NCI-H510A treated with DMSO at 0.1 percent for 48 hours (cell line): ENCODE measurements at regions not wholly inside any gene's neighbourhood (a gene's known extent, or its start where the extent isn't known, plus 50 kb on each side); places are given as distances from the start of the nearest gene placed in this dataset.
A peak's percentile ranks its signal among the peaks of the same experiment; 100 is the strongest.
"Not testable (repeated sequence)": the region's sequence is repeated elsewhere in the genome, so short reads cannot be mapped to it uniquely, and the experiment has no call there.

Experiments
- DNase-seq: peaks from one replicate; lab custom pipeline; 2025; lab: John Stamatoyannopoulos, UW

DNA sequence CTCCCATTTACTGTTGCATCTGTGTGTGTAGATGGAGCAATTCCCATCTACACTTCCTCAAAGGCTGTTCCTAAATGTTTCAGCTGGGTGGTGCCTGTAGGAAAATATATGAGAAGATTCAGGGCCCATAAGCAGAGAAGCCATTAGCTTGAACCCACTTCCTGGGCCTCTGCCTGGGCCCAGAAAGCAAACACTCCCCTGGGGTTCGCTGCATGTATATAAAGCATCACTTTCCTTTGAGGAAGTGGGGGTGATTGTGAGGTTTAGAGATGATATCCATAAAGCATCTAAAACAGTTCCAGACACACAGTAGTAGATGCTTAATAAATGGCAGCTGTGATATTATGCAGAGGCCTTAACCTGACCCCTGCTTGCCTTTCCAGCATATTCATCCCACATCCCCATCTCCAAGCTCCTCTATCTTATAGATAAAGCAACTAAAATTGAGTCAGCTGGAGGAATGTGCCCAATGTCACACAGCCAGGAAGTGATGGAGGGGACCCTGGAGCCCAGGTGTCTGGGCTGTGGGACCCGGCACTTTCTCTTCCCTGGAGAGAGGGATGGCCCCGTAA, 280.0 kb upstream of the CRY1 start:
- DNase-seq: no peak

DNA sequence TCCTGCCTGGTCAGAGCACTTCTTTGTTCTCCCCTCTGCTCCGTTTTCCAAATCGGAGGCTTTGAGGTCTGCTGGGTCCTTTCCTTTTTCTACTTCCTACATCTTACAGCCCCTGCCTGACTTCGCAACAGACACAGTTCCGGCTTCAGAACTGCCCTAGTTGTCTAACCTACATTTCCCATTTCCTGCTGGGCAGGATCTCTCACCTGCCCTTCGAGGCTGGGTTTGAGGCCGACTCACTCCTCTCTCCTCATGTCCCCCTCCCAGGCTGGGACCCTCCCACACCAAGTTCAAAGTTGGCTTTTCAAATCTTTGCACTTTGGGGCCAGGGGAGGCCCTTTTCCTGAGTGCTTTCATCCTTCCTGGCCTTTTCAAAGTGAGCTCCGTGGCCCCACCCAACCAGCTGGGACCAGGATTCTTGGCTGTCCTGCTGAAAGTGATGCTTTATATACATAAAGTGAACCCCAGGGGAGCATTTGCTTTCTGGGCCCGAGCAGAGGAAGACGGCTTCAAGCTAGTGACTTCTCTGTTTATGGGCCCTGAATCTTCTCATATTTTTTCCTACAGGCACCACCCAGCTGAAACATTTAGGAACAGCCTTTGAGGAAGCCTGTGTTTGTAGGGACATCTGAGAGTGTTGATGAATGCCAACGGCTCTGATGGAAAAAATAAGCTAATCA, 281.0 kb upstream of the CRY1 start:
- no peak for DNase-seq

DNA sequence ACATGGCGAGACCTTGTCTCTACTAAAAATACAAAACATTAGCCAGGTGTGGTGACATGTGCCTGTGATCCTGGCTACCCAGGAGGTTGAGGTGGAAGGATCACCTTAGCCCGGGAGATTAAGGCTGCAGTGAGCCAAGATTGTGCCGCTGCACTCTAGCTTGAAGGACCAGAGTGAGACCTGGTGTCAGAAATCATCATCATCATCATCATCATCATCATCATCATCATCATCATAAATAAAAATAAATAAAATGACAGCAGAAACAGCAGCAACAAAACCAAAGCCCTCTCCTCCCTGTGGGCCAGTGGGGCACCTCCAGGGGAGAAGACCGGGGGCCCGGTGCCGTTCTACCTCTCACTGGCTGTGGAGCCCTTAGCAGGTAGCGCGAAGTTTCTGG, 281.9 kb upstream of the CRY1 start:
- DNase-seq: no peak

DNA sequence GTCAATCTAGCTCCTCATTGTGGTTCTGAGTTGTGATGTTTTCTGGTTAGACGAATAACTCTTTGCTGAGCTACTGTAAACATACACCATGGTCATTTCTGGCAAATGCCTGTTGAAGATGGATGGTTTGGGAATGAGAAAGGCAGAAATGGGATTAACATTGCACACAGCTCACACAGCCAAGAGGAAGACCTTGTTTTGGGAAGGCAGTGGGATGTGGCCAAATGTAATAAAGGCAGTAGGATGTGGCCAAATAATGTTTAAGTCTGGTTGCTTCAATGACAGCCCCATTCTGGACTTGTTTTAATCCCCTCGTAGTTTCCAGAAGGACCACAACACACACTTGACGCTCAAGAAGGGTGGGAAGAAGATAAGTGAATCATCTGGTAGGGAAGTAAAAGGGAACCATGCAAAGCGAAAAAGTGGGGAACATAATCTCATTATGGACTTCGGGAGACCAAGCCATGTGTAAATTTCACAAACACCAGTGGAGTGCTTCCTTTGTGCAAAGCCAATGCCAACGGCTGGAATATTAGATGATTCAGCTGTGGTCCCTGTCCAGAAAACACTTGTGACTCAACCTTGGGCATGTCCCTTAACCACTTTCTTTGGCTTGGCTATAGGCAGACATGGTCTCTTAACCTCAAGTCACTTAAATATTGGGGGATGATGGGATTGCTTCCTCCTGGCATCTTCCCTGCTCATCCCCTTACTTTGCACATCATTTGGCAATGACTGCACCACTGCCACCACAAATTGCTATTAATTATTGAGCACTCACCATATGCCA, 284.4 kb upstream of the CRY1 start:
- DNase-seq: no peak

DNA sequence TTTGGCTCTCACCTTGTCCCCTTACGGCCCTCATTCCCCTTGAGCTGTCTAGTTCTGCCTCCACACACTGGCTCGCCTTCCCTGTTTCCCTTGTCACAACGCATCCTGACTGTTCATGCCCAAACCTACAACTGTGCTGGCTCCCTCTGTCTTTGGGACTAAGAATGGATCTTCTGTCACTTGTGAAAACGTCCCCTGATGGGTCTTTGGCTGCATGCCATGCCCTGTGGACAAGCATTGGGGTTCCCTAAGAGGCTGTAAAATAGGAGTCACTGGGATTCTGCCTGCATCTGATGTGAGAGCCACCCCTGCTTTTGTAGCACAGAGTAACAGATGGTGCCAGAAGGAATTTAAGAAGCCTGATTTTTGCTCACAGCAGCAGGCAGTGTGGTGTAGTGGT, 285.3 kb upstream of the CRY1 start:
- no peak for DNase-seq

DNA sequence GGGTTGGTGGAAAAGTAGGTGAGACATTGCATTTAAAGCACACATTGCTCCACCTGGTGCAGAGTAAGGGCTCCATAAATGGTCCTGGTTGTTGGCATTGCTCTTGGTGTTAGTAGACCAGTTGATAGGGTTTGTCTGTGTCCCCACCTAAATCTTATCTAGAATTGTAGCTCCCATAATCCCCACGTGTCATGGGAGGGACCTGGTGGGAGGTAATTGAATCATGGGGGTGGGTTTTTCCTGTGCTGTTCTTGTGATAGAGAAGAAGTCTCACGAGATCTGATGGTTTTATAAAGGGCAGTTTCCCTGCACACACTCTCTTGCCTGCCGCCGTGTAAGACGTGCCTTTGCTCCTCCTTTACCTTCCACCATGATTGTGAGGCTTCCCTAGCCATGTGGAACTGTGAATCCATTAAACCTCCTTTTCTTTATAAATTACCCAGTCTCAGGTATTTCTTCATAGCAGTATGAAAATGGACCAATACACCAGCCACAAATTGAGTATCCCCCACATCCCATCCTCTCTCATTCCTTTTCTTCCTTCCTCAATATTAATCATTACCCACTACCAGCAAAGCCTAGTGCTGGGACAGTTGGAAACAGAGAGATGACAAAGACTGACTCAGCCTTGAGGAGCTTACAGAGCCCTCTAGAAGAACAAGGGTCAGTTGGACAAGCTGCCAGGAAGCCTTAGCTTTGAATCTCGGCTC, 285.9 kb upstream of the CRY1 start:
- not testable (repeated sequence) for DNase-seq

DNA sequence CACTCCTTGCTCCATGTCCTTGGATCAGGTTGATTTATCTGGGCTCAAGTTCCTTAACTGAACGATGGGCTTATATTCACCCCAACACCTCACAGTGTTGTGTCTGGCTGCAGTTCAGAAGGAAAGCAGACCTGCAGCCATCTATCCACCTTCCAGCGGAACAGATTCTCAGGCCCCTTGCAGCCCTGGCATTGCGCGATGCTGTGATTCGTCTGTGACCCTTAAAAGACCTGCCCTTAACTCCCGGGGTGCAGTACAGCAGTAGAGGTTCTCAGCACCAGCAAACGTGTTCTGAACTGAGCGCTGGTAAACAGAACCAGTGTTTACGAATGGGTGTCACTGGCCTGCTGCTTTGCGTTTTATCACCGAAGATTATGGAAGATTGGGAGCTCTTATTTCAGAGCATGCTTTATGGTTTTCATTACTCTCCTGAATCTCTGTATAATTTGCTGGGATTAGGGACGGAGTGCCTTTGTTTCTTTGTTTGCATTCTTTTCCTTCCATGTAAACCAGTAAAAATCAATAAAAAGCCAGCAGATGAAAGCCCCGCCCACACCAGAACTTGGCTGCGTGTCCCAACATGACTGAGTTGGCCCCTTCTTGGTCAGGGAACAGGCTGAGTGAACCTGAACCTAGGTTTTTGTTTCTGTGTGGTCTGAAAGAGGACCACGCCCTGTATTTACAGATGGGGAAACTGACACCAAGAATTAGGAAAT, 286.7 kb upstream of the CRY1 start:
- peak; percentile 32 for DNase-seq

DNA sequence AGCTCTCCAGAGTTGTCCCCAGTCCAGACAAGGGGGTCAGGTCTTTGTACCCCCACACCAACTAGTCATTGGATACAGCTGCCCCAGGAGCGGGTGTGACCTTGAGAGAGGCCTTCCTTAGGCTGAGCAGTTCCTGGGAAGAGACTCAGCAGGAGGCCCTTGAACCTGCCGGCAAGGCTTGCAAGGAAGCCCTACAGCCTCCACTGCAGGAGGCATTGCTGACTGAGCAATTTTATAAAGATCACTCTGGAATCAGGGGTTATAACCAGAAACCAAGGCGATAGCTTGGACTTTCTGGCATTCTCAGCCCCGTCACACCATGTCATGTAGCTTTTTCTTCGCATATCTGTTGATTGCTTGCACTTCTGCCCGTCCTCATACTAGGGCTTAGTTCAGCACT, 291.3 kb upstream of the CRY1 start:
- DNase-seq: no peak

DNA sequence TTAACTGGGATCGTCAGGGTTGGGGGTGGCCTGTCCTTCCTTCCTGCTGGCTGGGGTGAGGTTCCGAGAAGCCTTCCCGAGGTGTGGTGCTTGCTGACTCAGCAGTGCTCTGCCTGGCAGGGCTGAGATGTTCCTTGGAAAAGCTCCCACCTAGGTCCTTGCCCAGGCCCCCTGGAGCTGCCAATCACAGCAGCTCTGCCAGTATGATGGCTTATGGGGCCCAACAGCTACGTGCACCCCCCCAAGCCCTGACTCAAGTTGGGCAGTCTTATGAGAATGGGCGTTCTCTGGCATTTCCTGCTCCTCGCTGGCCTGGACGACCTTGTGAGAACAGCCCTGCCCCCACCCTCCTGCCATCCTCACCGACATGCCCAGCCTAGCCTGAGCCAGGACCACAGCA, 292.2 kb upstream of the CRY1 start:
- no peak for DNase-seq

DNA sequence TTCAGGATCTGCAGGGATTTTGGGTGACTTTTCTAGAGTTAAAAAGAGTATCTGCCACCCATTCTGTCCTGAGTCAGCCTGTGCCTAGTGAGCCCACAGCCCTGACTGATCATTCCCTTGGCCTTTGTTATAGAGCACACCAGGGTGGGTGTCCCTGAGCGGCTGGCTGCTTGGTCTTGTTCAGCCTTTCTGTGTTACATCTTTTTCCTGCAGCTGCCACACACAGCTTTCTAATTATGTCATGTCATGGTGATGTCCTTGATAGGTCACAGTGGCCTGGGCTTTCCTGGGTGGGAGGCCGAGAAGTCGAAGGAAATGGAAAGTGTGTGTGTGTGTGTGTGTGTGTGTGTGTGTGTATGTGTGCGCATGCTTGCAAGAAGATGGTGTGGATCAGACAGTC, 293.2 kb upstream of the CRY1 start:
- no peak for DNase-seq

DNA sequence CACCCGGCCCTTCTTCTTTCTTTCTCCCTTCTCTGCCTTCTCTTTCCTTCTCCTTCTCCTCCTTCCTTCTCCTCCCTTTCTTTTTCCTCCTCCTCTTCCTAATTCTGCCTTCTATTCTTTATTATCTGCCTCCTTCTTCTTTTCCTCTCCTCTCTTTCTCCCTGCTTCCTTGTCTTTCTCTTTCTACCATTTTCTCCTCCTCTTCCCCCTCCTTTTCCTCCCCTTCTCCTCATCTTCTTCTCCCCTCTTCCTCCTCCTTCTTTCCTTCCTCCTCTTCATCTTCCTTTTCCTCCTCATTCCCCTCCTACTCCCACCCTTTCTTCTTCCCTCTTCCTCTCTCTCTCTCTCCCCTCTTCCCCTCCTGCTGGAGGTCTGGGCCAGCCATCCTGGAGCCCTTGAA, 294.9 kb upstream of the CRY1 start:
- no peak for DNase-seq

DNA sequence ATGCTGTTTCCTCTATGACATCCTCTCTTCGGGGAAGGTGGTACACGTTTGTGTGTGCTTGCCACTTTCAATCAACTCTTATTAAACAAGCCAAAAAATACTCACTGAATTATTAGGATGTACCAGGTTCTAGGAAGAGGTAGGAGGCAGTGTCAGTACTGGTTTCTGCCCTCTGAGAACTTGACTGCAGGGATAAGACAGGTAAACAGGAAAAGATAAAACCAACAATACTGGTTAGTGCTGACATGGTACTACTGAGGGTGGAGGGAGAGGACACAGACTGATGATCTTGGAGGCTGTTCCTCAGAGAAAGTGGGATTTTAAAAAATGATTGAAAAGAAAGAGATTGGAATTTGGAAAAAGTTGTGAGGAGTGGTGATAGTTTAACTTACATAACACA, 295.2 kb upstream of the PWP1 start:
- DNase-seq: no peak

DNA sequence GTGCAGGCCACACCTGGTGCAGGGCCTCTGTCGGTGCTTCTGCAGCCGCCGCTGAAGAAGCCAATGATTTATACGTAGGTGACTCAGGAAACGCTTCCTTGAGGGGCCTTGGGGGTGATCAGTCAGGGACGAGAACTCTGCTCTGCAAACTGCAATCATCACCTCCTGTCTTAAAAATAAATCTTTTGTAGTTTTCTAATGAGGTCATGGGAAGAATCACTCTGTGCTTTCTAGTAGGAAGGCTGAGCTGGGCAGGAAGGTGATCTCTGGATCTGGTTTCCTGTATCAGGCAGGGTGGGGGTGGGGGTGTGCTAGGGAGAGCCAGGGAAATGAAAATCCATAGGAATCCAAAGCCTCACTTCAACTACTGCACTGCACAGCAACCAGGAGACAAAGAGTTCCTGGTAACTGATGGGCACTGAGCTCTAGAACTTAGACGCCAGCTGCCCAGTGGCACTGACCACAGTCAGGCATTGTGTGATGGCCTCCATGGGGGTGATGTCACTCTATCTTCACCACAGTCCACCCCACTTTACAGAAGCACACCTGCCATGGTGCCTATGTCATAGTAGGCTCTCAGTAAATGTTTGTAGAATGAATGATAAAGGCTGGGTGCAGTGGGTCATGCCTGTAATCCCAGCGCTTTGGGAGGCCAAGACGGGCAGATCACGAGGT, 292.4 kb upstream of the PWP1 start:
- no peak for DNase-seq

DNA sequence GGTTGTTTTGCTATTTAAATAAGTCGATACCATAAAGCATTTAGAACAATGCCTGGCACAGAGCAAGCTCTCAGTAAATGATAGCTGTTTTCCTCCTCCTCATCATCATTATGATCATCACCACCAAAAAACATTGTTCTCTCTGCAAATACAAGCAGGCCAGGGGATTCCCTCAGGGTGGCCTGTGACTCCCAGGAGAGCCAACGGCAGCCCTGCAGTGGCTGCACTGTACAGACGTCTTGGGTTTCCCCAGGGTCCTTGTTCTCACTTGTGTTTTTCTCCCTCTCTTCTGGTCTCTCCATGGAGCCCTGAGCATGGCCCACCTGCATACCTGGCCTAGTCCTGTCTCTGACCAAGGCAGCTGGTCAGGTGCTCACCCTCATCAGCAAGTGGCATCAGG, 290.9 kb upstream of the PWP1 start:
- no peak for DNase-seq

DNA sequence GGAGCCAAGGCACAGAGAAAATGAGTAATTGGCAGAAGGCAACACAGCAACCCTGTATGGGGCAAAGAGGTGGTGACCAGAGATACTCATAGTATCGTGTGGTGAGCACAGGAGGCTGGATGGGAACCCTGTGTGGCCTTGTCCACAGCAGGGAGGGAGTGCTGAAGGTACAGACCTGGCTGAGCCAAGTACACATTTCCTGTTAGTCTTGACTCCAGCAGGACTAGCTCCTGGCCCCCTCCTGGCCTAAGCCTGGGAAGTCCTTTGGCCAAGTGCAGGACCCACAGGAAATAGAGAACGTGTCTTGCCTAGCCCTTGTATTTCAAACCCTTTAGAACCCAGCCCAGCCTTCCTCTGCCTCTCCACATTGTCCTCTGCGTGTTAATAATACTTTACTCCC, 289.8 kb upstream of the PWP1 start:
- peak; percentile 4 for DNase-seq

DNA sequence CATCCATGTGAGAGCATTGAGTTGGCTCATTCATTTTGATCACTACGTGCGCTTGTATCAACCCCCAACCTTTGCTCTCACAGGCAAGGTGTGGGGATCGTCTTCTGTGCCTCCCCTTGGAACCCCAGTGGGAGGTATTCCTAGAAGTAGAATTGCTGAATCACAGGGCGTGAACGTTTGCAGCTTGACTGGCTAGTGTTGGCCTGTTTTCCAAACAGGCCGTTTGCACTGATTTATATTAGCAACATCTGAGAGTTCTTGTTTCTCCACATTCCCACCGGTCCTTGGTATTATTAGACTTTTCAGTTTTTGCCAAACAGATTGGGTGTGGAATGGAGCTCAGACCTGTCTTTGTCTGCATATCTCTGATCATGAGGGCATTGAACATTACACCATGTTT, 288.6 kb upstream of the PWP1 start:
- DNase-seq: no peak

DNA sequence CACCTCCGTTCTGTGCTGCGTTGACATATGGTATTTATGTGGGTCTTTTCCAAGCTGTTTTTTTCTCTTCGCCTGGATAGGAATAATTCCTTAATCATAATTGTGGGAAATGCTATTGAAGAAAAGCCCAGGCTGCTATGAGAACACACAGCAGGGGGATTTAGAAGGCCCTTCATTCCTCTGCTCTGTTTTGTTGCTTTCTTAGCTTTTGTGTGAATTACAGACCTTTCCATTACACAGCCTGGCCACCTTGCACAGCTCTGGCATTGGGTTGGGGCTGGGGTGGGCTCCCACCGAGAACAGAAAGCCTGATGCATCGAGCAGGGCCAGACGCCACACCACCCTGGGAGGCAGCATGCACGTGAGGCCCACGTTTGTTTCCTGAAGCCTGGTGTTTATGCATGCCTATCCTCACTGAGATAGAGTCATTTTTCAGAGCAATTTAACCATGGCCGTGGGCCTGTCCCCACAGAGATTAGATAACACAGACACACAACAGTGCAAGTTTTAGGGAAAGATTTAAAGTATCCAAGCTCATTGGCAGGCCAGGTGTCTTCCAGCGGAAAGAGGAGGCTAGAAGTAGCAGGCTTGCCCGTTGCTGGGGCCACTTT, 287.6 kb upstream of the PWP1 start:
- DNase-seq: no peak

DNA sequence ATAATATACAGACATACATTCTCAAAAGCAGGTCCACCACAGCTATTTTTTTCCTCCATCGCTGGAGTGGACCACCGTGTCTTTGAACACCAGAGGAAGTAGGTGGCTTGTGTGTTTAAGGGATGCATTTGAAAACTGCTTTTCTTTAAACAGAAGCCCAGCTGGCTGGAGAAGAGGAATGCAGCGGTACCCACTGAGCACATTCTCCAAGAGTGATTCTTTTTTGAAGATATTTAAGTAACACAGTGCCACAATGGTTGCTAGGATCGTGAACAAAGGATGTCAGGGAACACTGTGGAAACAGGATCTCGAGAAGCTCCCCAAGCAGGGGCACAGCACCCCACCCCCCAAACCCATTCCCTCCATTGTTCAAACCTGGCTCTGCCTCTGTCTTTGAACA, 286.6 kb upstream of the PWP1 start:
- DNase-seq: no peak

DNA sequence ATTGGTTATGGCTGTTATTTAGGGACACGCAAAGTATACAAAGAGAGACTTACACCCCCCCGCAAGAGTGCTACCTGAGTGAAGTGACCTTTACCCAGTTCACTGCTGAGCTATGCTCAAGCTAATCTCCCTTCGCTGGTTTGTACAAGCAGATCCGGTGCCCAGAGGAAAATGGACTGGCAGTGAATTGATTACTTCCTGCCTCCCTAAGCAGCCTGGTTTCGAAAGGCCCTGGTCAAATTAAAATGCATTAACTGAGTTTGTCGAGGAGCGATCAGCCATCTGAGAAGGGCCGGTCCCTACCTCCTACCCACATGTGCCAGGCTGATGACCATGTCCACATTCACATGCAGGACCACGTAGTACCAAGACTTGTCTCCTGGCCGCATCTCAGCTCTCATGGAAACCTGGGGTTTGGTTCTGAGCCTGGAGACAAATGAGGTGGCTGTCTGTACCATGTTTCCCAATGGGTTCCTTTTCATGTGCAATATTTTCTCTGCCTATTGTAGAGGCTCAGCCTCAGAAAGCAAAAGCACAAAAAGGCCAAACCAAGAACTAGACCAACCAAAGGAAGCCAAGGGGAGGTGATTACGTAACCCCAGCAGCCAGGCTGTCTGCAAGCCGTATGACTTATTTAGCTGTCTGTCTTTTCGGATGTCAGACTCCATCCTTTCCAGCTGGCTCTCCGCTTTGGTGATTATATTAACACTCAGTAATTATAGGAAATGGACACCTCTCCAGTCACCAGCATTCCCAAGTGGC, 284.7 kb upstream of the PWP1 start:
- peak; percentile 13 for DNase-seq
